Ovary (tissue), 7 donors: ENCODE measurements at regions not wholly inside any gene's neighbourhood (a gene's known extent, or its start where the extent isn't known, plus 50 kb on each side); places are given as distances from the start of the nearest gene placed in this dataset.

Experiments used
- DNase-seq, 5 donors: peaks; one replicate each; pipeline ENCODE4 v3.0.0-alpha.2; 2019 to 2020
- H3K27ac ChIP-seq, 2 donors: fragments of 200-600 bp; one replicate each; pipeline versions ENCODE4 v1.5.1 to v1.8.0; 2019 to 2022
- H3K27me3 ChIP-seq: fragments of 200-600 bp; one replicate; pipeline ENCODE4 v1.8.0; 2022
- H3K36me3 ChIP-seq: fragments of 200-600 bp; sonication (generic); one replicate; pipeline ENCODE4 v1.5.1; 2019
- H3K4me1 ChIP-seq: one replicate; pipeline ENCODE4 v1.8.1; 2013; ENCODE audit warnings: mild to moderate bottlenecking, moderate library complexity; ENCODE audit not compliant: insufficient read depth
- H3K4me3 ChIP-seq: fragments of 200-600 bp; sonication (generic); one replicate; pipeline ENCODE4 v1.5.1; 2017
- H3K9me3 ChIP-seq, 2 donors: fragments of 200-600 bp in 1 of 2; sonication (generic) in 1 of 2; one replicate each; pipeline versions ENCODE4 v1.5.1 to v1.8.1; 2013 to 2019; ENCODE audit warnings: mild to moderate bottlenecking in 1 of 2, moderate library complexity in 1 of 2
- EP300 ChIP-seq: sonication (generic); formaldehyde crosslinking; IDR thresholded peaks from one replicate; pipeline ENCODE4 v1.6.1; 2017; ENCODE audit warnings: antibody characterized with exemption
- POLR2A ChIP-seq: fragments of 450-650 bp; IDR thresholded peaks from one replicate; pipeline ENCODE4 v1.6.1; 2017; ENCODE audit warnings: antibody characterized with exemption, mild to moderate bottlenecking, moderate library complexity
- whole genome bisulfite sequencing, 3 donors: extraction: QIAGEN DNeasy Blood & Tissue Kit in 1 of 3; methylation state at CpG; one replicate each; pipeline versions ENCODE4 v1.1.5 to v1.1.7; 2013 to 2017; 5-methylcytosine and 5-hydroxymethylcytosine counted together
- intact Hi-C, 4 donors: fragments of 100-400 bp; cut with DNase I; formaldehyde crosslinking; loops; one replicate each; pipeline versions ENCODE4 v1.11.0 to v1.15.1; 2022 to 2023
- TF ChIP-seq, protein P1 (sequence below), 3 donors: fragments of 450-650 bp in 2 of 3; fragments of 200-600 bp in 1 of 3; IDR thresholded peaks; one replicate each; pipeline versions ENCODE4 v1.5.1 to v1.8.0; 2016 to 2022; ENCODE audit warnings: antibody characterized with exemption in 3 of 3, mild to moderate bottlenecking in 1 of 3
- donor health status: DM: no; HTN: no; CAD: no; lungs with moderate emphysema.
- donor health status: DM: no; HTN: no; CAD: no.
- donor health status: Bipolar disorder and iron deficiency.
- donor health status: DM: no; HTN: no; CAD: no.
- donor health status: DM: yes; HTN: yes; CAD: no.

DNA sequence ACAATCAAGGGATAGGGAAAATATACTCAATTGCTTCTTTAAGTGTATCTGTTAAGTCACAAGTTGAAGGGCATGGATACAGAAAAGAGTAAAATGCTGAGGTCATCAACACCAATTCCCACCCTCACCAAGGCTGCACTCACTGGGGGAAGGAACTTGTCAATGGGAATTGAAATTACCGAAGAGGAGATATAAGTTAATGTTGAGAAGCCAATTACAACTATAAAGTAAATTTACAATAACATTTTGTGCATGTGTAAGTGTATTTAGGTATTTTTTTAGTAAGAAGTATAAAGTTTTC is 255.1 kb upstream of the KCNIP4 start:
- no peak overlapping the region for H3K27ac ChIP-seq
- H3K4me1 ChIP-seq: no peaks in the 10 kb centered on the region
- H3K27me3 ChIP-seq: no peaks in the 10 kb centered on the region
- no peak for DNase-seq
- 81 to 95% (median 86%) methylated on average over 1 of the region's 1 CpG for WGBS, 3 donors
- H3K9me3 ChIP-seq: no peaks in the 10 kb centered on the region
- H3K36me3 ChIP-seq: no peaks in the 10 kb centered on the region
- intact Hi-C loops: no loop called here
- TF ChIP-seq, protein P1, sequence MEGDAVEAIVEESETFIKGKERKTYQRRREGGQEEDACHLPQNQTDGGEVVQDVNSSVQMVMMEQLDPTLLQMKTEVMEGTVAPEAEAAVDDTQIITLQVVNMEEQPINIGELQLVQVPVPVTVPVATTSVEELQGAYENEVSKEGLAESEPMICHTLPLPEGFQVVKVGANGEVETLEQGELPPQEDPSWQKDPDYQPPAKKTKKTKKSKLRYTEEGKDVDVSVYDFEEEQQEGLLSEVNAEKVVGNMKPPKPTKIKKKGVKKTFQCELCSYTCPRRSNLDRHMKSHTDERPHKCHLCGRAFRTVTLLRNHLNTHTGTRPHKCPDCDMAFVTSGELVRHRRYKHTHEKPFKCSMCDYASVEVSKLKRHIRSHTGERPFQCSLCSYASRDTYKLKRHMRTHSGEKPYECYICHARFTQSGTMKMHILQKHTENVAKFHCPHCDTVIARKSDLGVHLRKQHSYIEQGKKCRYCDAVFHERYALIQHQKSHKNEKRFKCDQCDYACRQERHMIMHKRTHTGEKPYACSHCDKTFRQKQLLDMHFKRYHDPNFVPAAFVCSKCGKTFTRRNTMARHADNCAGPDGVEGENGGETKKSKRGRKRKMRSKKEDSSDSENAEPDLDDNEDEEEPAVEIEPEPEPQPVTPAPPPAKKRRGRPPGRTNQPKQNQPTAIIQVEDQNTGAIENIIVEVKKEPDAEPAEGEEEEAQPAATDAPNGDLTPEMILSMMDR (IDR thresholded peaks at IDR 0.05): no peak
- H3K4me3 ChIP-seq: no peak overlapping the region

DNA sequence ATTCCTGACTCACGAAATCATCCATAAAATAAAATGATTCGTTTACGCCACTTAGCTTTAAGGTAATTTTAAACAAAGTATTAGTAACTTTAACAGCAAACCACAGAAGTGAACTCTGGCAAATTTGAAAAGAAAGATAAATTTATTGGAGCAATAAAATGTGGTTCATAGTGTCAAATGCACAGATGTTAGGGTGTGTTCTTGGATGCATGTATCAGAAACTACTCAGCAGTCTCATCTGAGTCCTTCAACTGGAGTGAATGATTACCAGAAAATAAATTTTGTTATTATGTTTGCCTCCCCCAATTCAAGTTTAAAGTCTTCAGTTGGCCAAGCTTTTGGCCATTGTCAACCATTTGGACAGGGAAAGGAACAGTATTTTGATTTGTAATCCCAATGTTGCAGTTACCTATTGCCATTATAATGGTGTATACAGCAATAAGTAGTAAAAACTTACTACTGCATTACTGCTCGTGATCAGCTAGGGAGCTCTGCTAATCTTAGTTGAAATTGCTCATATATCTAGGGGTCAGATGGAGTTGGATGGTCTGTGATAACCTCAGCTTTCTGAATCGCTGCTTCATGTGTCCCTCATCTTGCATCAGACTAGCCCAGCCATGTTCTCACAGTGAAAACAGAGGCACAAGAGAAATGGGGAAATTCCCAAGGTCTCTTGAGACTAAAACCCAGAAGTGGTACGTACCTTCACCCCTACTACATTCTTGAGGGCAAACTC is 254.6 kb upstream of the KCNIP4 start:
- Histone ChIP-seq H3K4me3 (no peak overlapping the region), H3K4me1 (no peaks in the 10 kb centered on the region), H3K9me3 (no peaks in the 10 kb centered on the region), H3K27ac (no peak overlapping the region), H3K36me3 (no peaks in the 10 kb centered on the region), H3K27me3 (no peaks in the 10 kb centered on the region)
- TF ChIP-seq POLR2A (no peak), EP300 (no peak)
- TF ChIP-seq, protein P1 (IDR thresholded peaks at IDR 0.05): no peak
- WGBS, 3 donors: 69 to 78% (median 76%) methylated on average over 6 of the region's 6 CpGs
- no peak for DNase-seq
- intact Hi-C loops: no loop called here

DNA sequence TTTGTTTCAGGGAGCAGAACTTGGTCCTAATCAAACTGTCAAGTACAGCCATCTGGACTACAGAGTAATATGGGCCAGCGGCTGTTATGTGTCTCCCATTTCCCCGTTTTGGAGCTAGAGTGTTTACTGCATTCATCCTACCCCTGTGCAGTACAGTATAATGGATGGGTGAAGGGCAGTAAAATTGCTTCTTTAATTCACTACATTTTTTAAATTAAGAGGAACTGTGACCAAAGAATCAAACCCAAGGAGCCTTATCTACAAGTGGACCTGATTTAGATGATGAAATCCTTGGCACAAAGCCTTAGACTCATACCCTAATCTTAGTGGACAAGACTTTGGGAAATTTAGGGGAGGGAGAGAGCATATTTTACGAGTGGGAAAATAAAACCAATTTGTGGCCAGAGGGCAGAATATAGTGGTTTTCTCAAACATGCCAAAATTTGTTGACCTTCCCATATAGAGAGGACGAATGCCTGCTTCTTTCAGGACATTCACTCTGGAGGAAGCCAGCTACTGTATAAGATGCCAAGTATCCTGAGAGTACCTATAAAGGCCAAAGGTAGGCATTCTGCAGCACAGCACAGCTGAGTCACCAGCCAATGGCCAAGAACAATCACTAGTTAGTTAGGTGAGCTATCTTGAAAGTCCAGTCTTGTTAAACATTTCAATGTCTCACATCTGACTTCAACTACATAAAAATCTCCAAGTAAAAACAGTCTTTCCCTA is 253.8 kb upstream of the KCNIP4 start:
- H3K36me3 ChIP-seq: no peaks in the 10 kb centered on the region
- intact Hi-C loops: no loop called here
- no peaks in the 10 kb centered on the region for H3K4me1 ChIP-seq
- H3K9me3 ChIP-seq: no peaks in the 10 kb centered on the region
- no peak for TF ChIP-seq POLR2A
- TF ChIP-seq EP300: no peak
- TF ChIP-seq, protein P1 (IDR thresholded peaks at IDR 0.05): no peak
- H3K27ac ChIP-seq: no peak overlapping the region
- WGBS, 3 donors: 39 to 59% (median 53%) methylated on average over 4 of the region's 4 CpGs
- no peak overlapping the region for H3K4me3 ChIP-seq
- DNase-seq: no peak
- H3K27me3 ChIP-seq: no peaks in the 10 kb centered on the region

DNA sequence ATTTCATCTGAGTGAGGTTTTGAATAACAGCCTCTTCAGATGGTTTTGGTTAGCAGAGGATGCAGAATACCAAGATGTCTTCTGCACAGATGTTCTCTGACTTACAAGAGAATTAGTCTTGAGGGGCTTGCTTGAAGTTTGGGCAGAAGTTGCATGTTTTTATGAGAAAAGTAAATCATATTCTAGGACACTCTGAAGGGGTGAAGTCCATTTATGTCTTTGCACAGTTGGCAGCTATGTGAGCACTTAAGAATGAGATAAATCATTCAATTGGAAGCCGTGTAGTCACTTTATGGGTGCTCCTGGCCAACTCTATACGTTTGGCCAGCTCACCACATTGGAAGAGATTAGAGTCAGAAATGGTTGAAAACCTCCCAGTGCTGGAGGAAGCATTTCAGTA is 252.7 kb upstream of the KCNIP4 start:
- TF ChIP-seq, protein P1 (IDR thresholded peaks at IDR 0.05): no peak
- TF ChIP-seq POLR2A (no peak), EP300 (no peak)
- intact Hi-C loops: no loop called here
- no peak for DNase-seq

More for the DNA sequence above, 252.7 kb upstream of the KCNIP4 start:
- no peak overlapping the region for H3K4me3 ChIP-seq
- H3K4me1 ChIP-seq: no peaks in the 10 kb centered on the region
- WGBS, 3 donors: 22 to 36% (median 30%) methylated on average over 2 of the region's 2 CpGs
- H3K36me3 ChIP-seq: no peaks in the 10 kb centered on the region
- H3K27me3 ChIP-seq: no peaks in the 10 kb centered on the region
- no peaks in the 10 kb centered on the region for H3K9me3 ChIP-seq
- no peak overlapping the region for H3K27ac ChIP-seq
